HG03039 (cell line): ENCODE measurements at regions not wholly inside any gene's neighbourhood (a gene's known extent, or its start where the extent isn't known, plus 50 kb on each side); places are given as distances from the start of the nearest gene placed in this dataset.
"Not testable (repeated sequence)": the region's sequence is repeated elsewhere in the genome, so short reads cannot be mapped to it uniquely, and the experiment has no call there.

Source experiments
- ATAC-seq: cut with Tn5 transposase; IDR thresholded peaks from one replicate; pipeline ENCODE4 v1.9.1; 2021; ENCODE audit warnings: mild to moderate bottlenecking, moderate library complexity; ENCODE audit not compliant: unreplicated experiment

GRCh38 chr13:81377921-81378320 is 1037.0 kb upstream of the SPRY2 start:
- ATAC-seq: no peak

- no peak for ATAC-seq
Measured at GRCh38 chr13:81375709-81376108, 1034.8 kb upstream of the SPRY2 start.

- not testable (repeated sequence) for ATAC-seq
Measured at GRCh38 chr13:81362711-81363110, 1021.8 kb upstream of the SPRY2 start.

- no peak for ATAC-seq
Measured at GRCh38 chr13:81350056-81350455, 1009.1 kb upstream of the SPRY2 start.

- ATAC-seq: not testable (repeated sequence)
Measured at GRCh38 chr13:81340118-81341069, 999.5 kb upstream of the SPRY2 start.

- not testable (repeated sequence) for ATAC-seq
Measured at GRCh38 chr13:81339666-81340065, 998.7 kb upstream of the SPRY2 start.

GRCh38 chr13:81334481-81334880 is 993.6 kb upstream of the SPRY2 start:
- ATAC-seq: no peak

- no peak for ATAC-seq
Measured at GRCh38 chr13:81326913-81327312, 986.0 kb upstream of the SPRY2 start.

GRCh38 chr13:81320516-81320915 is 979.6 kb upstream of the SPRY2 start:
- no peak for ATAC-seq

GRCh38 chr13:81319351-81319750 is 978.4 kb upstream of the SPRY2 start:
- ATAC-seq: no peak

GRCh38 chr13:81318231-81319019 is 977.5 kb upstream of the SPRY2 start:
- no peak for ATAC-seq

GRCh38 chr13:81314461-81314860 is 973.5 kb upstream of the SPRY2 start:
- no peak for ATAC-seq

GRCh38 chr13:81305928-81306327 is 965.0 kb upstream of the SPRY2 start:
- ATAC-seq: no peak

GRCh38 chr13:81304121-81304659 is 963.3 kb upstream of the SPRY2 start:
- no peak for ATAC-seq

GRCh38 chr13:81302677-81303076 is 961.8 kb upstream of the SPRY2 start:
- no peak for ATAC-seq

GRCh38 chr13:81302125-81302524 is 961.2 kb upstream of the SPRY2 start:
- ATAC-seq: no peak

GRCh38 chr13:81295177-81295576 is 954.3 kb upstream of the SPRY2 start:
- ATAC-seq: no peak

GRCh38 chr13:81293594-81294164 is 952.8 kb upstream of the SPRY2 start:
- ATAC-seq: no peak

- ATAC-seq: no peak
Measured at GRCh38 chr13:81283561-81283960, 942.6 kb upstream of the SPRY2 start.

GRCh38 chr13:81283062-81283461 is 942.1 kb upstream of the SPRY2 start:
- ATAC-seq: no peak

GRCh38 chr13:81275666-81276258 is 934.8 kb upstream of the SPRY2 start:
- no peak for ATAC-seq
